ENCODE measurements at regions not wholly inside any gene's neighbourhood (a gene's known extent, or its start where the extent isn't known, plus 50 kb on each side); places are given as distances from the start of the nearest gene placed in this dataset.

DNA sequence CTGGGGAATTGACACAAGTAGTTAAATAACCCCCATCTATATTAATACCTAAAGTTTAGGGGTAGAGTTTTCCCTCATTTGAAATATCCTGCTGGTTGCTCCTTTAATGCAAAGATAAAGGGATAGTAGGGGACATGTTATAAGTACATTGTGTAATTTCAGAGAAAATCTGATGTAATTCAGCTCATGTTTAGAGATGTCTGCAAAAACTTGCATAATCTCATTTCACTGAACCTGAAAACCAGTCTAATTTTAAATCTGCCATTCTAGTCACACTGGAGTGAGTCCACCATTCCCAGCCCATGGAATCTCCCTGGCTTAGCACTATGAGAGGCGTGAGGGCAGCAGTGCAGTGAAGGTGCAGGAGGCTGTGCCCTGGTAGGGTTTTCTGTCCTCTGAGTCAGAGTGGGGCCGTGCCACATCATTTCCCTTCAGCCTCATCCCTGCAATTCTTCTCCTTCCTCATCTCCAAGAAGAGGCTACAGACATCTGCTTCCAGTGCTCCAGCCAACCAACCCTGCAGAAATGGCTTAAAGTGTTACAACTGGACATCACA lies 246.3 kb upstream of the UMPS start:
- no peak overlapping the region for H3K27ac Mint-ChIP-seq (ENCODE audit: unreplicated experiment)
- no peaks in the 10 kb centered on the region for H3K4me1 Mint-ChIP-seq (ENCODE audit: unreplicated experiment)
- no peaks in the 10 kb centered on the region for H3K9me3 Mint-ChIP-seq (ENCODE audit: unreplicated experiment)
- peaks cover 5% of the 10 kb centered on the region for H3K36me3 Mint-ChIP-seq (ENCODE audit: unreplicated experiment)
- H3K4me3 Mint-ChIP-seq (ENCODE audit: unreplicated experiment): no peak overlapping the region
- no peak for DNase-seq (ENCODE audit: extremely low spot score, unreplicated experiment)
- no peaks in the 10 kb centered on the region for H3K27me3 Mint-ChIP-seq (ENCODE audit: unreplicated experiment)
- TF ChIP-seq, protein P1, sequence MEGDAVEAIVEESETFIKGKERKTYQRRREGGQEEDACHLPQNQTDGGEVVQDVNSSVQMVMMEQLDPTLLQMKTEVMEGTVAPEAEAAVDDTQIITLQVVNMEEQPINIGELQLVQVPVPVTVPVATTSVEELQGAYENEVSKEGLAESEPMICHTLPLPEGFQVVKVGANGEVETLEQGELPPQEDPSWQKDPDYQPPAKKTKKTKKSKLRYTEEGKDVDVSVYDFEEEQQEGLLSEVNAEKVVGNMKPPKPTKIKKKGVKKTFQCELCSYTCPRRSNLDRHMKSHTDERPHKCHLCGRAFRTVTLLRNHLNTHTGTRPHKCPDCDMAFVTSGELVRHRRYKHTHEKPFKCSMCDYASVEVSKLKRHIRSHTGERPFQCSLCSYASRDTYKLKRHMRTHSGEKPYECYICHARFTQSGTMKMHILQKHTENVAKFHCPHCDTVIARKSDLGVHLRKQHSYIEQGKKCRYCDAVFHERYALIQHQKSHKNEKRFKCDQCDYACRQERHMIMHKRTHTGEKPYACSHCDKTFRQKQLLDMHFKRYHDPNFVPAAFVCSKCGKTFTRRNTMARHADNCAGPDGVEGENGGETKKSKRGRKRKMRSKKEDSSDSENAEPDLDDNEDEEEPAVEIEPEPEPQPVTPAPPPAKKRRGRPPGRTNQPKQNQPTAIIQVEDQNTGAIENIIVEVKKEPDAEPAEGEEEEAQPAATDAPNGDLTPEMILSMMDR (IDR thresholded peaks at IDR 0.05): no peak

DNA sequence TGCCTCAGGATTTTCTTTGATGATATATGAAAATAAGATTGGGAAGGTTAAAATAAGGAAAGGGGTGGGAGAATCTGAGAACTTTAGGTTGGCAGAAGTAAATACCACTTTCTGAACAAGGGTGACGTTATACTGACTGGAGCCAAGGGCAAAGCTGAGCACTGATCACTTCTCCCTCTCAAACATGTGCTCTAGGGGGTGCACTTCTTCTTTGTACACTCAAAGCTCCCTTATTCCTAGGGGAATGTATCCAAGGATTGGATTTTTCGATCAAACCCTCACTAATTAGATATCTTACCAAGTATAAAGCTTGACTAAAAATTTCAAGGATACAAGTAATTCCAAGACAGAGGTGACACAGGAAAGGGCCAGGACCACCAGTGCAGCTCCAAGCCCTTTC lies 243.9 kb upstream of the UMPS start:
- H3K36me3 Mint-ChIP-seq (ENCODE audit: unreplicated experiment): peaks cover 5% of the 10 kb centered on the region
- no peak overlapping the region for H3K4me3 Mint-ChIP-seq (ENCODE audit: unreplicated experiment)
- H3K9me3 Mint-ChIP-seq (ENCODE audit: unreplicated experiment): no peaks in the 10 kb centered on the region
- peaks cover 2% of the 10 kb centered on the region for H3K4me1 Mint-ChIP-seq (ENCODE audit: unreplicated experiment)
- TF ChIP-seq, protein P1 (IDR thresholded peaks at IDR 0.05): no peak
- no peaks in the 10 kb centered on the region for H3K27me3 Mint-ChIP-seq (ENCODE audit: unreplicated experiment)
- no peak for DNase-seq (ENCODE audit: extremely low spot score, unreplicated experiment)
- H3K27ac Mint-ChIP-seq (ENCODE audit: unreplicated experiment): no peak overlapping the region

DNA sequence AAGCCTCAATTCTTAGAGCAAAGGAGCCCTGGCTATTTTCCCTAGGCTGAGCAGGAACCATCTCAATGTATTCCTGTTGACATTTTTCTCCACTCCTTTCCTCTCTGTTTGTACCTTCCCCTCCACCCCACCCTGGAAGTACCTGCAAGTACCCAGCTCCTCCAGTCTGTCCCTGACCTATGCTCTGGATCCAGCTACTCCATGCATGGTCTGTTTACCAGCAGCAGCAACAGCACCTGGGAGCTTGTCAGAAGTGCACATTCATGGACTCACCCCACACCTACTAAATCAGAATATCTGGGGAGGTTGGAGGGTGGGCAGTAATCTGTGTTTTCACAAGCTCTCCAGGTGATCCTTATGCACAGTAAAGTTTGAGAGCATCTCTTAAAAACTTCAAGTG lies 240.7 kb upstream of the UMPS start:
- peaks cover 3% of the 10 kb centered on the region for H3K36me3 Mint-ChIP-seq (ENCODE audit: unreplicated experiment)
- H3K4me3 Mint-ChIP-seq (ENCODE audit: unreplicated experiment): no peak overlapping the region
- H3K27ac Mint-ChIP-seq (ENCODE audit: unreplicated experiment): no peak overlapping the region
- no peaks in the 10 kb centered on the region for H3K27me3 Mint-ChIP-seq (ENCODE audit: unreplicated experiment)
- H3K9me3 Mint-ChIP-seq (ENCODE audit: unreplicated experiment): no peaks in the 10 kb centered on the region
- no peak for DNase-seq (ENCODE audit: extremely low spot score, unreplicated experiment)
- peaks cover 4% of the 10 kb centered on the region for H3K4me1 Mint-ChIP-seq (ENCODE audit: unreplicated experiment)
- TF ChIP-seq, protein P1 (IDR thresholded peaks at IDR 0.05): no peak

DNA sequence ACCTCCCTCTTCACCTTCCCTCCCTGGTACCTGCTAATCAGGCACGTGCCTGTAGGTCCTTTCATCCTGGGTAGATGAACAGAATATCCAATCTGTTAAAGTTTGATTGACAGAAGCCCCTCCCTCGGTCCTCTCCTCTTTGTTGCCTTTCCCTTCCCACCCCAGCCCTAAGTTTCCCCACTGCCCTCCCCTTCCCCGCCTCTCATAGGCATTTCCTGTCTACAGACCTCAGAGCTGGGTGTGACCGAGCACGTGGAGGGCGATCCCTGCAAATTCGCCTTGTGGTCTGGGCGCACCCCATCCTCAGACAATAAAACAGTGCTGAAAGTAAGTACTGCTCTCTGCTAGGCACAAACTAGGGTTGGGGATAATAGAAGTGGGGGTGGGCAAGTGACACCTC lies 239.2 kb upstream of the UMPS start:
- no peaks in the 10 kb centered on the region for H3K27me3 Mint-ChIP-seq (ENCODE audit: unreplicated experiment)
- H3K27ac Mint-ChIP-seq (ENCODE audit: unreplicated experiment): no peak overlapping the region
- no peak overlapping the region for H3K4me3 Mint-ChIP-seq (ENCODE audit: unreplicated experiment)
- DNase-seq (ENCODE audit: extremely low spot score, unreplicated experiment): no peak
- no peaks in the 10 kb centered on the region for H3K9me3 Mint-ChIP-seq (ENCODE audit: unreplicated experiment)
- H3K4me1 Mint-ChIP-seq (ENCODE audit: unreplicated experiment): peaks cover 7% of the 10 kb centered on the region
- peaks cover 3% of the 10 kb centered on the region for H3K36me3 Mint-ChIP-seq (ENCODE audit: unreplicated experiment)
- TF ChIP-seq, protein P1 (IDR thresholded peaks at IDR 0.05): no peak

DNA sequence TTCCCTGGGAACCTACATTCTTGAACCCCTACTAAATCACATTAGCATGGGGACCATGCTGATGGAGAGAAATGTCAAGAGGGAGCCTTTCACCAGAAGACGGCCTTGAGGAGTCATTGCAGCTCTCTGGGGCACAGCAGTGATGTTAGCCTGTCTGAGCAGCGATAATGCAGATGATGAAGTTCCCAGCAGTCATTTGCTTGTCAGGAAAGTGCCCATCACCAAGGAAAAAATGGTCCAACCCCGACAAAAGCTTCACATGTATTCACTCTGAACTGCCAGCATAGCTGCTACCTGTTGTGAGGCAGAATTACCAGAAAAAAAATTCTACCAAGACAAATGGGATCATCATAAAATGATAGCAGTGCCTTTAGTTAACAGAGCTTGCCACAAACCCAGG lies 238.4 kb upstream of the UMPS start:
- Mint-ChIP-seq H3K27ac (ENCODE audit: unreplicated experiment) (no peak overlapping the region), H3K9me3 (ENCODE audit: unreplicated experiment) (no peaks in the 10 kb centered on the region), H3K36me3 (ENCODE audit: unreplicated experiment) (peaks cover 3% of the 10 kb centered on the region), H3K27me3 (ENCODE audit: unreplicated experiment) (no peaks in the 10 kb centered on the region), H3K4me3 (ENCODE audit: unreplicated experiment) (no peak overlapping the region), H3K4me1 (ENCODE audit: unreplicated experiment) (peaks cover 10% of the 10 kb centered on the region)
- no peak for DNase-seq (ENCODE audit: extremely low spot score, unreplicated experiment)
- TF ChIP-seq, protein P1 (IDR thresholded peaks at IDR 0.05): no peak

Measured in osteocyte (in vitro differentiated cells).